SH-SY5Y (cell line): ENCODE measurements at regions not wholly inside any gene's neighbourhood (a gene's known extent, or its start where the extent isn't known, plus 50 kb on each side); places are given as distances from the start of the nearest gene placed in this dataset.

Source experiments
- GATA2 ChIP-seq: IDR thresholded peaks from 2 replicates; pipeline ENCODE4 v1.6.1; 2011; ENCODE audit warnings: mild to moderate bottlenecking, low read depth, low read length
- GATA3 ChIP-seq: IDR thresholded peaks from 2 replicates; pipeline ENCODE4 v1.6.1; 2011; ENCODE audit warnings: low read depth, mild to moderate bottlenecking, low read length, moderate library complexity

GRCh38 chr7:39761449-39761848 is 138.1 kb downstream of the RALA start:
- TF ChIP-seq GATA2: no peak
- TF ChIP-seq GATA3: no peak
